Stimulated activated CD8-positive, alpha-beta memory T cell treated with anti-CD3 and anti-CD28 coated beads, Interleukin-2, amount 100 ng/mL, for 1 hour (primary cell): ENCODE measurements at regions not wholly inside any gene's neighbourhood (a gene's known extent, or its start where the extent isn't known, plus 50 kb on each side); places are given as distances from the start of the nearest gene placed in this dataset.
"Not testable (repeated sequence)": the region's sequence is repeated elsewhere in the genome, so short reads cannot be mapped to it uniquely, and the experiment has no call there.

ENCODE experiments used
- DNase-seq, 2 donors: peaks; one replicate each; pipeline ENCODE4 v3.0.0-alpha.2; 2020; ENCODE audit warnings: low read depth in 2 of 2

GRCh38 chr3:106119614-106120082, 250.8 kb upstream of the CBLB start:
- DNase-seq: no peak

- no peak for DNase-seq
These were observed 251.5 kb upstream of the CBLB start for GRCh38 chr3:106120356-106120755.

- DNase-seq: no peak
These were observed 252.9 kb upstream of the CBLB start for GRCh38 chr3:106121491-106122289.

GRCh38 chr3:106124818-106125217, 256.0 kb upstream of the CBLB start:
- DNase-seq: no peak

GRCh38 chr3:106125321-106125720, 256.5 kb upstream of the CBLB start:
- no peak for DNase-seq

GRCh38 chr3:106126067-106126845, 257.4 kb upstream of the CBLB start:
- no peak for DNase-seq

- no peak for DNase-seq
These were observed 258.0 kb upstream of the CBLB start for GRCh38 chr3:106126846-106127235.

GRCh38 chr3:106129939-106130338, 261.1 kb upstream of the CBLB start:
- no peak for DNase-seq

- DNase-seq: no peak
These were observed 261.8 kb upstream of the CBLB start for GRCh38 chr3:106130384-106131198.

- DNase-seq: no peak
These were observed 266.8 kb upstream of the CBLB start for GRCh38 chr3:106135451-106136160.

- no peak for DNase-seq
These were observed 271.0 kb upstream of the CBLB start for GRCh38 chr3:106139826-106140225.

GRCh38 chr3:106140431-106140830, 271.6 kb upstream of the CBLB start:
- no peak for DNase-seq

GRCh38 chr3:106144030-106144429, 275.2 kb upstream of the CBLB start:
- no peak for DNase-seq

- not testable (repeated sequence) for DNase-seq
These were observed 279.7 kb upstream of the CBLB start for GRCh38 chr3:106148440-106149082.

- no peak for DNase-seq
These were observed 288.6 kb upstream of the CBLB start for GRCh38 chr3:106157411-106157810.

GRCh38 chr3:106160396-106160795, 291.6 kb upstream of the CBLB start:
- DNase-seq: no peak

GRCh38 chr3:106161246-106161645, 292.4 kb upstream of the CBLB start:
- DNase-seq: no peak

- DNase-seq: no peak
These were observed 298.9 kb upstream of the CBLB start for GRCh38 chr3:106167728-106168127.

- DNase-seq: no peak
These were observed 300.3 kb upstream of the CBLB start for GRCh38 chr3:106168962-106169750.

- no peak for DNase-seq
These were observed 301.8 kb upstream of the CBLB start for GRCh38 chr3:106170636-106171035.
